GM23338 (cell line): ENCODE measurements at regions not wholly inside any gene's neighbourhood (a gene's known extent, or its start where the extent isn't known, plus 50 kb on each side); places are given as distances from the start of the nearest gene placed in this dataset.

Experiments used
- ATAC-seq: fragments of 200-7000 bp; cut with Tn5 transposase; 3 replicates; pipeline ENCODE4 v1.9.1; 2020
- DNase-seq: peaks from one replicate; pipeline ENCODE4 v3.0.0-alpha.2; 2015; ENCODE audit warnings: low spot score
- H2AFZ ChIP-seq: fragments of 200-600 bp; sonication (generic); 2 replicates; pipeline ENCODE4 v1.8.0; 2016; ENCODE audit warnings: antibody characterized with exemption, mild to moderate bottlenecking, moderate library complexity
- H3F3A ChIP-seq: fragments of 200-600 bp; sonication (generic); replicated peaks from 2 replicates; pipeline ENCODE4 v1.8.0; 2017; ENCODE audit warnings: antibody characterized with exemption, mixed run types, low read depth
- H3K27ac ChIP-seq: fragments of 200-600 bp; sonication (generic); 2 replicates; pipeline ENCODE4 v1.6.1; 2016; ENCODE audit warnings: low read depth
- H3K27me3 ChIP-seq: fragments of 200-600 bp; sonication (generic); 2 replicates; pipeline ENCODE4 v1.8.0; 2016; ENCODE audit warnings: mild to moderate bottlenecking, mixed run types, moderate library complexity; ENCODE audit not compliant: insufficient read depth
- H3K36me3 ChIP-seq: fragments of 200-600 bp; sonication (generic); 2 replicates; pipeline ENCODE4 v1.8.0; 2016; ENCODE audit warnings: mild to moderate bottlenecking; ENCODE audit not compliant: insufficient read depth
- H3K4me1 ChIP-seq: fragments of 200-600 bp; sonication (generic); 2 replicates; pipeline ENCODE4 v1.8.0; 2016; ENCODE audit warnings: mild to moderate bottlenecking, moderate library complexity; ENCODE audit not compliant: insufficient read depth
- H3K4me2 ChIP-seq: fragments of 200-600 bp; sonication (generic); 2 replicates; pipeline ENCODE4 v1.7.1; 2017; ENCODE audit warnings: mixed run types
- H3K4me3 ChIP-seq: fragments of 200-600 bp; sonication (generic); 2 replicates; pipeline ENCODE4 v1.6.1; 2016; ENCODE audit warnings: mixed run types
- H3K79me2 ChIP-seq: fragments of 200-600 bp; sonication (generic); replicated peaks from 2 replicates; pipeline ENCODE4 v1.8.0; 2017; ENCODE audit warnings: mild to moderate bottlenecking; ENCODE audit not compliant: insufficient read depth
- H3K9me2 ChIP-seq: fragments of 200-600 bp; sonication (generic); 2 replicates; pipeline ENCODE4 v1.8.0; 2017; ENCODE audit not compliant: insufficient read depth
- H4K20me1 ChIP-seq: fragments of 200-600 bp; sonication (generic); replicated peaks from 2 replicates; pipeline ENCODE4 v1.8.0; 2017; ENCODE audit warnings: mild to moderate bottlenecking; ENCODE audit not compliant: insufficient read depth
- H3K27ac Mint-ChIP-seq: 2 replicates; pipeline ENCODE4 v1.8.0; 2020; ENCODE audit warnings: inconsistent platforms, mild to moderate bottlenecking, moderate library complexity, mixed read lengths
- H3K27me3 Mint-ChIP-seq: 3 replicates; pipeline ENCODE4 v1.8.0; 2022; ENCODE audit warnings: low read depth, mild to moderate bottlenecking, moderate library complexity, mixed read lengths, inconsistent platforms; ENCODE audit not compliant: insufficient read depth, poor library complexity
- H3K36me3 Mint-ChIP-seq: 3 replicates; pipeline ENCODE4 v1.8.0; 2021; ENCODE audit warnings: low read depth, mild to moderate bottlenecking, inconsistent platforms, moderate library complexity, mixed read lengths
- H3K4me1 Mint-ChIP-seq: 3 replicates; pipeline ENCODE4 v1.8.0; 2020; ENCODE audit warnings: mild to moderate bottlenecking, inconsistent platforms, mixed read lengths
- H3K4me3 Mint-ChIP-seq: 3 replicates; pipeline ENCODE4 v1.8.0; 2021; ENCODE audit warnings: moderate library complexity, mild to moderate bottlenecking, inconsistent platforms, mixed read lengths
- H3K9me3 Mint-ChIP-seq: 3 replicates; pipeline ENCODE4 v1.8.0; 2020; ENCODE audit warnings: moderate library complexity, mild to moderate bottlenecking, inconsistent platforms, mixed read lengths
- CREB1 ChIP-seq: fragments of 250-450 bp; sonication (Bioruptor Pico); IDR thresholded peaks from 2 replicates; pipeline ENCODE4 v1.5.0; 2020; ENCODE audit warnings: low read depth, mild to moderate bottlenecking, moderate library complexity
- CTCF ChIP-seq, 2 experiments: fragments of 200-600 bp in 1 of 2; sonication (generic) in 1 of 2; conservative IDR thresholded peaks; 2 replicates each; pipeline versions ENCODE4 v1.5.1 to v1.6.1; 2016 to 2017; ENCODE audit warnings: antibody characterized with exemption in 2 of 2, low read depth in 2 of 2, mild to moderate bottlenecking in 2 of 2, moderate library complexity in 1 of 2
- ETS1 ChIP-seq: IDR thresholded peaks from 2 replicates; pipeline ENCODE4 v1.6.1; 2016; ENCODE audit warnings: antibody characterized with exemption
- EZH2 ChIP-seq: fragments of 200-600 bp; sonication (generic); IDR thresholded peaks from one replicate; pipeline ENCODE4 v1.8.0; 2017; ENCODE audit warnings: antibody characterized with exemption, mild to moderate bottlenecking, low read depth; ENCODE audit not compliant: unreplicated experiment
- EZH2phosphoT487 ChIP-seq: fragments of 200-600 bp; sonication (generic); IDR thresholded peaks from one replicate; pipeline ENCODE4 v1.8.1; 2018; ENCODE audit warnings: antibody characterized with exemption; ENCODE audit not compliant: unreplicated experiment
- JUNB ChIP-seq: IDR thresholded peaks from one replicate; pipeline ENCODE4 v1.6.1; 2016; ENCODE audit warnings: antibody characterized with exemption; ENCODE audit not compliant: unreplicated experiment
- POLR2AphosphoS5 ChIP-seq: IDR thresholded peaks from 2 replicates; pipeline ENCODE4 v1.6.1; 2016; ENCODE audit warnings: antibody characterized with exemption, low read depth
- ZNF114 ChIP-seq: fragments of 250-450 bp; sonication (Bioruptor Pico); IDR thresholded peaks from 2 replicates; pipeline ENCODE4 v1.5.0; 2020; ENCODE audit warnings: mild to moderate bottlenecking, moderate library complexity
- ZNF331 ChIP-seq: fragments of 250-450 bp; sonication (Bioruptor Pico); IDR thresholded peaks from 2 replicates; pipeline ENCODE4 v1.5.0; 2020; ENCODE audit warnings: low read depth, mild to moderate bottlenecking, moderate library complexity

GRCh38 chr7:25885057-25885576 lies 266.9 kb upstream of the NFE2L3 start:
- Histone ChIP-seq H3K4me2 (no peak overlapping the region), H3K79me2 (no peaks in the 10 kb centered on the region), H3F3A (no peaks in the 10 kb centered on the region), H3K4me3 (no peak overlapping the region), H3K4me1 (0 out of 2 replicates have a peak, but pooled peaks cover 3% of the 10 kb centered on the region), H3K9me2 (no peaks in the 10 kb centered on the region), H3K36me3 (no peaks in the 10 kb centered on the region), H4K20me1 (no peaks in the 10 kb centered on the region), H3K27ac (no peak overlapping the region), H2AFZ (peak overlapping the region; percentile 66; the same call in 1 of the 2 replicates), H3K27me3 (no peaks in the 10 kb centered on the region)
- Mint-ChIP-seq H3K4me1 (peaks cover 6% of the 10 kb centered on the region; the same call in 2 of the 3 replicates), H3K27ac (no peak overlapping the region), H3K4me3 (no peak overlapping the region), H3K9me3 (no peaks in the 10 kb centered on the region), H3K27me3 (peaks cover 3% of the 10 kb centered on the region), H3K36me3 (no peaks in the 10 kb centered on the region)
- DNase-seq (no peak), ATAC-seq (no peak)
- TF ChIP-seq ETS1 (no peak), JUNB (no peak), ZNF114 (CRISPR knock-in tag) (no peak), CREB1 (CRISPR knock-in tag) (no peak), POLR2AphosphoS5 (no peak), EZH2 (no peak), CTCF (conservative IDR thresholded peaks at IDR 0.05; ENCODE audit: low read depth in 2 of 2) (no peak), EZH2phosphoT487 (no peak)

- no peak for TF ChIP-seq ZNF331 (CRISPR knock-in tag)
- H3K9me3 Mint-ChIP-seq = no peaks in the 10 kb centered on the region
- no peak overlapping the region for H3K4me2 ChIP-seq
- peaks cover 6% of the 10 kb centered on the region; the same call in 2 of the 3 replicates for H3K4me1 Mint-ChIP-seq
- no peak overlapping the region for H3K4me3 ChIP-seq
- 0 out of 2 replicates have a peak, but pooled peaks cover 3% of the 10 kb centered on the region for H3K4me1 ChIP-seq
- DNase-seq = no peak
- no peaks in the 10 kb centered on the region for H3K79me2 ChIP-seq
- no peaks in the 10 kb centered on the region for H3K27me3 ChIP-seq
- H3K9me2 ChIP-seq = no peaks in the 10 kb centered on the region
- no peaks in the 10 kb centered on the region for H4K20me1 ChIP-seq
- no peak overlapping the region for H3K27ac Mint-ChIP-seq
- peak overlapping the region; percentile 47; the same call in 1 of the 2 replicates for H2AFZ ChIP-seq
- H3K4me3 Mint-ChIP-seq = no peak overlapping the region
- H3K27me3 Mint-ChIP-seq = peaks cover 1% of the 10 kb centered on the region
- H3K36me3 ChIP-seq = no peaks in the 10 kb centered on the region
- ATAC-seq = no peak
- no peaks in the 10 kb centered on the region for H3F3A ChIP-seq
- no peak overlapping the region for H3K27ac ChIP-seq
- H3K36me3 Mint-ChIP-seq = no peaks in the 10 kb centered on the region
Observed at GRCh38 chr7:25886387-25887240, 265.4 kb upstream of the NFE2L3 start.
